B cell (primary cell): ENCODE measurements at regions not wholly inside any gene's neighbourhood (a gene's known extent, or its start where the extent isn't known, plus 50 kb on each side); places are given as distances from the start of the nearest gene placed in this dataset.

Experiments
- ATAC-seq: fragments of 200-7000 bp; cut with Tn5 transposase; one replicate; pipeline ENCODE4 v1.10.0; 2021; ENCODE audit warnings: low read depth, mild to moderate bottlenecking, moderate number of reproducible peaks, moderate library complexity
- CTCF ChIA-PET: fragments of 350-600 bp; sonication (Branson Sonifier 250); formaldehyde crosslinking; loops from one replicate; lab custom pipeline; 2021; ENCODE audit warnings: antibody characterized with exemption, inconsistent platforms; lab: Charles Lee
- POLR2A ChIA-PET: fragments of 350-600 bp; sonication (Branson Sonifier 250); formaldehyde crosslinking; loops from one replicate; lab custom pipeline; 2021; ENCODE audit warnings: antibody characterized with exemption; lab: Charles Lee
- DNase-seq: peaks from one replicate; pipeline ENCODE4 v3.0.0; 2013
- H2AFZ ChIP-seq: 2 replicates; pipeline ENCODE4 v1.6.1; 2012; ENCODE audit warnings: mild to moderate bottlenecking, low read depth, low read length; ENCODE audit not compliant: insufficient read depth, poor library complexity, severe bottlenecking
- H3K27ac ChIP-seq, 2 donors: 1 replicate in 1 of 2; 2 replicates in 1 of 2; pipeline ENCODE4 v1.5.1; 2012 to 2013; ENCODE audit warnings: low read length in 2 of 2, mild to moderate bottlenecking in 2 of 2, moderate library complexity in 1 of 2
- H3K27me3 ChIP-seq, 4 experiments: fragments of 200-600 bp in 1 of 4; sonication (generic) in 1 of 4; replicated peaks in 1 of 4; 1 replicate in 2 of 4; 2 replicates in 2 of 4; pipeline versions ENCODE4 v1.6.1 to v1.7.0; 2013 to 2016; ENCODE audit warnings: low read length in 3 of 4, mild to moderate bottlenecking in 2 of 4, mixed read lengths in 1 of 4, moderate library complexity in 1 of 4; ENCODE audit not compliant: insufficient read depth in 4 of 4, control insufficient read depth in 3 of 4; ENCODE audit errors: control extremely low read depth in 1 of 4
- H3K36me3 ChIP-seq, 2 experiments: replicated peaks in 1 of 2; 1 replicate in 1 of 2; 2 replicates in 1 of 2; pipeline versions ENCODE4 v1.6.1 to v1.7.1; 2013; ENCODE audit warnings: low read length in 1 of 2; ENCODE audit not compliant: insufficient read depth in 2 of 2, control insufficient read depth in 1 of 2; ENCODE audit errors: control extremely low read depth in 1 of 2, extremely low read depth in 1 of 2
- H3K4me1 ChIP-seq, 2 donors: fragments of 200-600 bp in 1 of 2; sonication (generic) in 1 of 2; 1 replicate in 1 of 2; 2 replicates in 1 of 2; pipeline versions ENCODE4 v1.5.1 to v1.6.1; 2013 to 2017; ENCODE audit warnings: low read length in 2 of 2; ENCODE audit not compliant: control insufficient read depth in 2 of 2, insufficient read depth in 2 of 2
- H3K4me2 ChIP-seq: replicated peaks from 2 replicates; pipeline ENCODE3; 2012; ENCODE audit warnings: mild to moderate bottlenecking, low read depth, low read length; ENCODE audit not compliant: poor library complexity, severe bottlenecking
- H3K4me3 ChIP-seq, 5 experiments: fragments of 200-600 bp in 1 of 5; sonication (generic) in 1 of 5; 1 replicate in 3 of 5; 2 replicates in 2 of 5; pipeline versions ENCODE4 v1.5.1 to v1.7.0; 2011 to 2016; ENCODE audit warnings: low read length in 4 of 5, mild to moderate bottlenecking in 4 of 5, low read depth in 2 of 5, control low read depth in 1 of 5, moderate library complexity in 1 of 5; ENCODE audit not compliant: insufficient read depth in 1 of 5; ENCODE audit errors: control extremely low read depth in 1 of 5, extremely low read depth in 1 of 5
- H3K79me2 ChIP-seq: fragments of 200-600 bp; sonication (generic); one replicate; pipeline ENCODE4 v1.6.0; 2016; ENCODE audit warnings: low read length; ENCODE audit not compliant: control insufficient read depth, insufficient read depth
- H3K9ac ChIP-seq: fragments of 200-600 bp; sonication (generic); 2 replicates; pipeline ENCODE4 v1.6.1; 2017; ENCODE audit warnings: mild to moderate bottlenecking, low read length, moderate library complexity
- H3K9me3 ChIP-seq, 3 donors: one replicate each; pipeline versions ENCODE4 v1.6.1 to v1.7.1; 2013; ENCODE audit warnings: low read length in 2 of 3; ENCODE audit not compliant: control insufficient read depth in 2 of 3, insufficient read depth in 1 of 3; ENCODE audit errors: control extremely low read depth in 1 of 3
- H4K20me1 ChIP-seq: 2 replicates; pipeline ENCODE4 v1.6.0; 2012; ENCODE audit warnings: mild to moderate bottlenecking, low read length; ENCODE audit not compliant: insufficient read depth, control insufficient read depth, poor library complexity, severe bottlenecking
- H3K27ac Mint-ChIP-seq: one replicate; pipeline ENCODE4 v1.8.0; 2021; ENCODE audit warnings: mixed read lengths
- H3K27me3 Mint-ChIP-seq: one replicate; pipeline ENCODE4 v1.8.0; 2021; ENCODE audit warnings: mixed read lengths
- H3K4me1 Mint-ChIP-seq: one replicate; pipeline ENCODE4 v1.8.0; 2021; ENCODE audit warnings: mixed read lengths
- H3K4me3 Mint-ChIP-seq: one replicate; pipeline ENCODE4 v1.8.0; 2021; ENCODE audit warnings: mixed read lengths
- H3K9me3 Mint-ChIP-seq: one replicate; pipeline ENCODE4 v1.8.0; 2022; ENCODE audit warnings: mixed read lengths; ENCODE audit not compliant: insufficient read depth
- CTCF ChIP-seq: fragments of 200-600 bp; IDR thresholded peaks from one replicate; pipeline ENCODE4 v1.8.0; 2022; ENCODE audit warnings: antibody characterized with exemption, mild to moderate bottlenecking
- EZH2 ChIP-seq: IDR thresholded peaks from 2 replicates; pipeline ENCODE4 v1.6.1; 2012; ENCODE audit warnings: borderline replicate concordance, low read depth, mild to moderate bottlenecking, moderate library complexity, low read length; ENCODE audit not compliant: insufficient read depth, poor library complexity, severe bottlenecking
- WGBS: methylation state at CpG from one replicate; pipeline ENCODE4 v1.1.5; 2013; ENCODE audit warnings: missing lambda C conversion rate; ENCODE audit not compliant: insufficient coverage; 5-methylcytosine and 5-hydroxymethylcytosine counted together
- intact Hi-C: fragments of 100-400 bp; cut with micrococcal nuclease; formaldehyde crosslinking; loops from one replicate; pipeline ENCODE4 v1.10.0; 2022

GRCh38 chr5:6080930-6081726 is 297.2 kb downstream of the MED10 start:
- H3K9me3 Mint-ChIP-seq = peaks cover 2% of the 10 kb centered on the region

More at GRCh38 chr5:6080930-6081726, 297.2 kb downstream of the MED10 start:
- no peak overlapping the region for H3K27ac ChIP-seq
- Mint-ChIP-seq H3K27me3 (no peaks in the 10 kb centered on the region), H3K27ac (no peak overlapping the region), H3K4me1 (no peaks in the 10 kb centered on the region), H3K4me3 (no peak overlapping the region)
- ChIA-PET CTCF (no interaction called here), POLR2A (no interaction called here)
- no peaks in the 10 kb centered on the region for H3K9me3 ChIP-seq
- ATAC-seq = no peak
- no peak overlapping the region for H3K4me3 ChIP-seq
- H3K36me3 ChIP-seq = no peaks in the 10 kb centered on the region
- H3K79me2 ChIP-seq = no peaks in the 10 kb centered on the region
- no peak overlapping the region for H2AFZ ChIP-seq
- H3K27me3 ChIP-seq = no peaks in the 10 kb centered on the region
- no peak overlapping the region for H3K9ac ChIP-seq
- H3K4me1 ChIP-seq = no peaks in the 10 kb centered on the region
- WGBS = 98% methylated on average over 9 of the region's 10 CpGs
- TF ChIP-seq CTCF (no peak), EZH2 (no peak)
- DNase-seq = no peak
- intact Hi-C loops = no loop called here
- no peaks in the 10 kb centered on the region for H4K20me1 ChIP-seq
- no peak overlapping the region for H3K4me2 ChIP-seq
